ENCODE measurements at regions not wholly inside any gene's neighbourhood (a gene's known extent, or its start where the extent isn't known, plus 50 kb on each side); places are given as distances from the start of the nearest gene placed in this dataset.

DNA sequence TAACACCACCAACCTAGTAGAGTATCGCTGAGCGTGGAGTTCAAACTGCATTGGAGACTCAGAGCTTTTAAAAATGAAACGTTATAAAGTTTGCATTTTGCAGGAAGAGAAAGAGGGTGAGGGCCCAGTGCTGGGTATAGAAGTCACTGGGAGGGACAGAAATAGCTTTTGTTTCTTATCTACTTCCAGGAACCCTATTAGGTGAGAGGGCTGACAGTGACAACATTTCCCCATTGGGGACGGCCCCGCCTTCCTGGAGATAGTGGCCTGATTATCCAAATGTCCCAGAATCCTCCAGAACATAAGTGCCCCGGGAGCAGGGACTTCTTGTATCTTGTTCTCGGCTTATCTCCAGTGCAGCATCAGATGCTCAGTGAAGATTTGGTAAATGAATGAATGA lies 574.9 kb downstream of the PTPRU start:
- no peaks in the 10 kb centered on the region for H3K79me2 ChIP-seq (ENCODE audit: control insufficient read depth, insufficient read depth, low read length)
- no peak overlapping the region for H3K27ac ChIP-seq (ENCODE audit: control insufficient read depth, insufficient read depth)
- intact Hi-C loops (cut with micrococcal nuclease; ENCODE audit: unreplicated experiment): no loop called here
- H3K9ac ChIP-seq (ENCODE audit: control insufficient read depth, insufficient read depth, low read length): no peak overlapping the region
- BruUV-seq (replicated peaks): no TSS peak
- WGBS (ENCODE audit: insufficient coverage, insufficient replicate concordance, low lambda C conversion rate, missing lambda C conversion rate): 34% methylated on average over 7 of the region's 7 CpGs
- TF ChIP-seq, protein P1, sequence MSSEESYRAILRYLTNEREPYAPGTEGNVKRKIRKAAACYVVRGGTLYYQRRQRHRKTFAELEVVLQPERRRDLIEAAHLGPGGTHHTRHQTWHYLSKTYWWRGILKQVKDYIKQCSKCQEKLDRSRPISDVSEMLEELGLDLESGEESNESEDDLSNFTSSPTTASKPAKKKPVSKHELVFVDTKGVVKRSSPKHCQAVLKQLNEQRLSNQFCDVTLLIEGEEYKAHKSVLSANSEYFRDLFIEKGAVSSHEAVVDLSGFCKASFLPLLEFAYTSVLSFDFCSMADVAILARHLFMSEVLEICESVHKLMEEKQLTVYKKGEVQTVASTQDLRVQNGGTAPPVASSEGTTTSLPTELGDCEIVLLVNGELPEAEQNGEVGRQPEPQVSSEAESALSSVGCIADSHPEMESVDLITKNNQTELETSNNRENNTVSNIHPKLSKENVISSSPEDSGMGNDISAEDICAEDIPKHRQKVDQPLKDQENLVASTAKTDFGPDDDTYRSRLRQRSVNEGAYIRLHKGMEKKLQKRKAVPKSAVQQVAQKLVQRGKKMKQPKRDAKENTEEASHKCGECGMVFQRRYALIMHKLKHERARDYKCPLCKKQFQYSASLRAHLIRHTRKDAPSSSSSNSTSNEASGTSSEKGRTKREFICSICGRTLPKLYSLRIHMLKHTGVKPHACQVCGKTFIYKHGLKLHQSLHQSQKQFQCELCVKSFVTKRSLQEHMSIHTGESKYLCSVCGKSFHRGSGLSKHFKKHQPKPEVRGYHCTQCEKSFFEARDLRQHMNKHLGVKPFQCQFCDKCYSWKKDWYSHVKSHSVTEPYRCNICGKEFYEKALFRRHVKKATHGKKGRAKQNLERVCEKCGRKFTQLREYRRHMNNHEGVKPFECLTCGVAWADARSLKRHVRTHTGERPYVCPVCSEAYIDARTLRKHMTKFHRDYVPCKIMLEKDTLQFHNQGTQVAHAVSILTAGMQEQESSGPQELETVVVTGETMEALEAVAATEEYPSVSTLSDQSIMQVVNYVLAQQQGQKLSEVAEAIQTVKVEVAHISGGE (CRISPR knock-in tag; IDR thresholded peaks at IDR 0.05): no peak
- ChIA-PET RAD21 (ENCODE audit: unreplicated experiment) (no interaction called here), SMC1A (ENCODE audit: uncharacterized antibody, unreplicated experiment) (no interaction called here), CTCF (no interaction called here), POLR2A (no interaction called here)
- H3K4me1 ChIP-seq (ENCODE audit: control insufficient read depth, insufficient read depth, low read length): no peaks in the 10 kb centered on the region
- DNase-seq (ENCODE audit: low read depth, low spot score) (no peak), ATAC-seq (no peak), FAIRE-seq (no peak)
- no peaks in the 10 kb centered on the region for H3K36me3 ChIP-seq (ENCODE audit: control insufficient read depth in 2 of 2, insufficient read depth in 2 of 2, low read length in 1 of 2)
- peaks cover 0 to 2% of the 10 kb centered on the region in 2 experiments; a peak in 1 of 4 replicates for H3K27me3 ChIP-seq (replicated peaks in 1 of 2; ENCODE audit: control insufficient read depth in 2 of 2, insufficient read depth in 2 of 2, low read length in 1 of 2)
- no peaks in the 10 kb centered on the region for H3K9me3 ChIP-seq (replicated peaks; ENCODE audit: control insufficient read depth, insufficient read depth, low read length)
- H4K20me1 ChIP-seq (ENCODE audit: control insufficient read depth, insufficient read depth): no peaks in the 10 kb centered on the region
- in situ Hi-C loops (cut with MboI): no loop called here
- no peak overlapping the region for H2AFZ ChIP-seq (ENCODE audit: control insufficient read depth, low read depth, low read length)
- H3K4me3 ChIP-seq: no peak overlapping the region
- H3K4me2 ChIP-seq (ENCODE audit: control insufficient read depth, insufficient read depth): no peak overlapping the region

DNA sequence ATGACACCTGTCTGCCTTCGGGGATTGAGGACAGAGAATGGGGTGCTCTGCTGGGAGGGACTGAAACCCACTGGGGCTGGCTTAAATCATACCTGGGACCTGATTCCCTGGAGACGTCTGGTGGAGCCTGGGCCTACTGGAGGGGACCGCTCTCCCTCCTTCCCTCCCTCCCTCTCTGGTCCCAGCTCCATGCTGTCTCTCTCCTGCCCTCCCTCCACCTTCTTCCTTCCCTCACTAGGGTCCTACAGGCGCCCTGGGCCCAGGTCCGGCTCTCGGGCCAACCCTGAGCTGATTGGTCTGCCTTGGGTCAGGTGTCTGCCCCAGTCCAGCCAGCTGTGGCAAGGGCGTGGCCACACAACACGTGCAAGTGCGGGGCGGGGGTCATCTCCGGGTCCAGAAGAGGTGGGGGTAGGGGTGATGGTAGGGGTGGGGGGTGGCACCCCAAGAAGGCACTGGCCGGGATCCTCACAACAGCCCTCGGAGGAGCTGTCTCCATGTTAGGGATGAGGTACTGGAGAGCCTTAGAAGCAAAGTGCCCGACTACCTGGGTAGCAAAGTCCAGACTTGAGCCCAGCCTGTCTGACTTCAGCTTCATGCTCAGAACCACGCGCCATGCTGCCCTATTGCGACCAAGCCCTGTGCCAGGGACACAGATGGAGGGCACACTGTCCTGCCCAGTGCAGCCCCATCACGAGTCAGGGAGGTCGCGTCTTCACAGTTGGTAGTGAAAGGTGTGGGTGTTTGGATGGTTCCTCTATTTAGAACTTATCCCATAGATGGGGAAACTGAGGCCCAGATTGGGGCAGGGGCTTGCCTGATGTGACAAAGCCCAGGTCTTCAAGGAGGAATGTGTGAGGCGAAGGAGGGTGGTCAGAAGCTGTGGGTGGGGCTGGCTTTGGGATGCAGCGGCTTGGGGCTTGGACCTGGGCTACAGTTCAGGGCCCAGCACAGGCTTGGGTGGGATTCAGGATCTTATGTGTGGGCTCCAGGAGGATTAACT lies 574.1 kb downstream of the PTPRU start:
- WGBS (ENCODE audit: insufficient coverage, insufficient replicate concordance, low lambda C conversion rate, missing lambda C conversion rate): 32% methylated on average over 13 of the region's 22 CpGs
- no peak overlapping the region for H3K9ac ChIP-seq (ENCODE audit: control insufficient read depth, insufficient read depth, low read length)
- no peaks in the 10 kb centered on the region for H3K79me2 ChIP-seq (ENCODE audit: control insufficient read depth, insufficient read depth, low read length)
- no peak overlapping the region for H3K4me3 ChIP-seq
- no peak overlapping the region for H2AFZ ChIP-seq (ENCODE audit: control insufficient read depth, low read depth, low read length)
- no peak for DNase-seq (ENCODE audit: low read depth, low spot score)
- H4K20me1 ChIP-seq (ENCODE audit: control insufficient read depth, insufficient read depth): no peaks in the 10 kb centered on the region
- H3K4me1 ChIP-seq (ENCODE audit: control insufficient read depth, insufficient read depth, low read length): no peaks in the 10 kb centered on the region
- no peak overlapping the region for H3K27ac ChIP-seq (ENCODE audit: control insufficient read depth, insufficient read depth)
- ChIA-PET SMC1A (ENCODE audit: uncharacterized antibody, unreplicated experiment) (no interaction called here), CTCF (no interaction called here), POLR2A (no interaction called here), RAD21 (ENCODE audit: unreplicated experiment) (no interaction called here)
- H3K27me3 ChIP-seq (replicated peaks in 1 of 2; ENCODE audit: control insufficient read depth in 2 of 2, insufficient read depth in 2 of 2, low read length in 1 of 2): peaks cover 0 to 2% of the 10 kb centered on the region in 2 experiments; a peak in 1 of 4 replicates
- in situ Hi-C loops (cut with MboI) (no loop called here), intact Hi-C loops (cut with micrococcal nuclease; ENCODE audit: unreplicated experiment) (no loop called here)
- no peaks in the 10 kb centered on the region for H3K9me3 ChIP-seq (replicated peaks; ENCODE audit: control insufficient read depth, insufficient read depth, low read length)
- no peak for ATAC-seq
- H3K4me2 ChIP-seq (ENCODE audit: control insufficient read depth, insufficient read depth): no peak overlapping the region
- FAIRE-seq: no peak
- no TSS peak for BruUV-seq (replicated peaks)
- H3K36me3 ChIP-seq (ENCODE audit: control insufficient read depth in 2 of 2, insufficient read depth in 2 of 2, low read length in 1 of 2): no peaks in the 10 kb centered on the region
- TF ChIP-seq RAD21 (IDR thresholded peaks at IDR 0.05; ENCODE audit: insufficient read depth, low read depth, low read length) (no peak), NRF1 (conservative IDR thresholded peaks at IDR 0.05; ENCODE audit: low read depth, low read length) (no peak), SMC3 (IDR thresholded peaks at IDR 0.05; ENCODE audit: borderline replicate concordance, low read length) (no peak), JUND (IDR thresholded peaks at IDR 0.05; ENCODE audit: low read depth, low read length) (no peak), MEF2B (IDR thresholded peaks at IDR 0.05; ENCODE audit: partially characterized antibody, poor library complexity, severe bottlenecking) (no peak), CEBPB (IDR thresholded peaks at IDR 0.05; ENCODE audit: borderline replicate concordance in 1 of 2, low read depth in 2 of 2, low read length in 2 of 2) (no peak)
- TF ChIP-seq, protein P2, sequence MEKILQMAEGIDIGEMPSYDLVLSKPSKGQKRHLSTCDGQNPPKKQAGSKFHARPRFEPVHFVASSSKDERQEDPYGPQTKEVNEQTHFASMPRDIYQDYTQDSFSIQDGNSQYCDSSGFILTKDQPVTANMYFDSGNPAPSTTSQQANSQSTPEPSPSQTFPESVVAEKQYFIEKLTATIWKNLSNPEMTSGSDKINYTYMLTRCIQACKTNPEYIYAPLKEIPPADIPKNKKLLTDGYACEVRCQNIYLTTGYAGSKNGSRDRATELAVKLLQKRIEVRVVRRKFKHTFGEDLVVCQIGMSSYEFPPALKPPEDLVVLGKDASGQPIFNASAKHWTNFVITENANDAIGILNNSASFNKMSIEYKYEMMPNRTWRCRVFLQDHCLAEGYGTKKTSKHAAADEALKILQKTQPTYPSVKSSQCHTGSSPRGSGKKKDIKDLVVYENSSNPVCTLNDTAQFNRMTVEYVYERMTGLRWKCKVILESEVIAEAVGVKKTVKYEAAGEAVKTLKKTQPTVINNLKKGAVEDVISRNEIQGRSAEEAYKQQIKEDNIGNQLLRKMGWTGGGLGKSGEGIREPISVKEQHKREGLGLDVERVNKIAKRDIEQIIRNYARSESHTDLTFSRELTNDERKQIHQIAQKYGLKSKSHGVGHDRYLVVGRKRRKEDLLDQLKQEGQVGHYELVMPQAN (conservative IDR thresholded peaks at IDR 0.05): no peak
